ENCODE measurements at regions not wholly inside any gene's neighbourhood (a gene's known extent, or its start where the extent isn't known, plus 50 kb on each side); places are given as distances from the start of the nearest gene placed in this dataset.

- Mint-ChIP-seq H3K27me3 (ENCODE audit: insufficient read depth, unreplicated experiment) (no peaks in the 10 kb centered on the region), H3K36me3 (ENCODE audit: insufficient read depth, unreplicated experiment) (no peaks in the 10 kb centered on the region), H3K9me3 (ENCODE audit: unreplicated experiment) (no peaks in the 10 kb centered on the region), H3K27ac (ENCODE audit: unreplicated experiment) (no peak overlapping the region), H3K4me3 (ENCODE audit: unreplicated experiment) (no peak overlapping the region), H3K4me1 (ENCODE audit: low read depth, unreplicated experiment) (no peaks in the 10 kb centered on the region)
- Histone ChIP-seq H3K4me1 (no peaks in the 10 kb centered on the region), H3K4me3 (ENCODE audit: low read depth, low read length) (no peak overlapping the region), H3K27me3 (replicated peaks; ENCODE audit: control insufficient read depth, insufficient read depth, low read length) (no peaks in the 10 kb centered on the region), H3K9me3 (no peaks in the 10 kb centered on the region), H3K36me3 (ENCODE audit: control insufficient read depth, insufficient read depth, low read length) (no peaks in the 10 kb centered on the region)
- DNase-seq = no peak
- no TSS peak for BruUV-seq (replicated peaks)
- intact Hi-C loops (cut with micrococcal nuclease; ENCODE audit: unreplicated experiment) = no loop called here
- CTCF ChIA-PET = no interaction called here
- POLR2A ChIA-PET = no interaction called here
- no peak for TF ChIP-seq CTCF (IDR thresholded peaks at IDR 0.05; ENCODE audit: insufficient read depth in 1 of 2, low read depth in 1 of 2, low read length in 1 of 2, severe bottlenecking in 1 of 2, unreplicated experiment in 1 of 2)
Observed at GRCh38 chr2:187638840-187639239, 84.6 kb upstream of the TFPI start.

GRCh38 chr2:187640926-187641510 is 86.8 kb upstream of the TFPI start:
- no peaks in the 10 kb centered on the region for H3K9me3 Mint-ChIP-seq (ENCODE audit: unreplicated experiment)
- H3K27me3 ChIP-seq (replicated peaks; ENCODE audit: control insufficient read depth, insufficient read depth, low read length) = no peaks in the 10 kb centered on the region
- intact Hi-C loops (cut with micrococcal nuclease; ENCODE audit: unreplicated experiment) = no loop called here
- no peaks in the 10 kb centered on the region for H3K9me3 ChIP-seq
- H3K4me3 Mint-ChIP-seq (ENCODE audit: unreplicated experiment) = no peak overlapping the region
- no TSS peak for BruUV-seq (replicated peaks)
- DNase-seq = no peak
- H3K4me1 Mint-ChIP-seq (ENCODE audit: low read depth, unreplicated experiment) = no peaks in the 10 kb centered on the region
- ChIA-PET CTCF (no interaction called here), POLR2A (no interaction called here)
- H3K4me1 ChIP-seq = no peaks in the 10 kb centered on the region
- no peak overlapping the region for H3K27ac Mint-ChIP-seq (ENCODE audit: unreplicated experiment)
- TF ChIP-seq CTCF (IDR thresholded peaks at IDR 0.05; ENCODE audit: insufficient read depth in 1 of 2, low read depth in 1 of 2, low read length in 1 of 2, severe bottlenecking in 1 of 2, unreplicated experiment in 1 of 2) = no peak
- H3K4me3 ChIP-seq (ENCODE audit: low read depth, low read length) = no peak overlapping the region
- no peaks in the 10 kb centered on the region for H3K27me3 Mint-ChIP-seq (ENCODE audit: insufficient read depth, unreplicated experiment)
- H3K36me3 Mint-ChIP-seq (ENCODE audit: insufficient read depth, unreplicated experiment) = no peaks in the 10 kb centered on the region
- no peaks in the 10 kb centered on the region for H3K36me3 ChIP-seq (ENCODE audit: control insufficient read depth, insufficient read depth, low read length)

- Mint-ChIP-seq H3K36me3 (ENCODE audit: insufficient read depth, unreplicated experiment) (no peaks in the 10 kb centered on the region), H3K4me1 (ENCODE audit: low read depth, unreplicated experiment) (no peaks in the 10 kb centered on the region), H3K27ac (ENCODE audit: unreplicated experiment) (no peak overlapping the region), H3K9me3 (ENCODE audit: unreplicated experiment) (no peaks in the 10 kb centered on the region), H3K27me3 (ENCODE audit: insufficient read depth, unreplicated experiment) (no peaks in the 10 kb centered on the region), H3K4me3 (ENCODE audit: unreplicated experiment) (no peak overlapping the region)
- CTCF ChIA-PET = no interaction called here
- Histone ChIP-seq H3K9me3 (no peaks in the 10 kb centered on the region), H3K4me3 (ENCODE audit: low read depth, low read length) (no peak overlapping the region), H3K36me3 (ENCODE audit: control insufficient read depth, insufficient read depth, low read length) (no peaks in the 10 kb centered on the region), H3K4me1 (no peaks in the 10 kb centered on the region), H3K27me3 (replicated peaks; ENCODE audit: control insufficient read depth, insufficient read depth, low read length) (no peaks in the 10 kb centered on the region)
- TF ChIP-seq CTCF (IDR thresholded peaks at IDR 0.05; ENCODE audit: insufficient read depth in 1 of 2, low read depth in 1 of 2, low read length in 1 of 2, severe bottlenecking in 1 of 2, unreplicated experiment in 1 of 2) = no peak
- POLR2A ChIA-PET = no interaction called here
- DNase-seq = no peak
- BruUV-seq (replicated peaks) = no TSS peak
- intact Hi-C loops (cut with micrococcal nuclease; ENCODE audit: unreplicated experiment) = no loop called here
Observed at GRCh38 chr2:187642498-187642897, 88.3 kb upstream of the TFPI start.
